NCI-H128 (cell line): ENCODE measurements at regions not wholly inside any gene's neighbourhood (a gene's known extent, or its start where the extent isn't known, plus 50 kb on each side); places are given as distances from the start of the nearest gene placed in this dataset.

Experiments used
- DNase-seq: peaks from one replicate; lab custom pipeline; 2025; ENCODE audit not compliant: unreplicated experiment; lab: John Stamatoyannopoulos, UW

DNA sequence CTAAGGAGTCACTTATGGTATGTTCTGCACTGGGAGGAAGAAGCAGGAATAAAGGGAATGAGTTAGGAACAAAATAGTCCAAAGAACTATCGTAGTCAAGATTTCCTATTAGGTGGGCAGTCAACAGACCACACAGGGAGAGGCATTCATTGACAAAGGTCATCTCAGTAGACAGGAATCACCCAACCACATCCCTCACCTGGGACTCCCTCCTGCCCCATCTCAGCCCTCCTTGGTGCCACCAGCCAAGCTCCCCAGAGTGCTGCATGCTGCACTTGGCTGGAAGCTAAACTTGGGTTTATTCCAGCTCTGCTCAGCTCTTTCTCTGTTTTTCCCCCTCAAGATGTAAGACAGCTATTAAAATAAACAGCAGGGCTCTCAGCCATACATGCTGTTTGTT lies 72.3 kb upstream of the CTNNB1 start:
- DNase-seq = no peak

DNA sequence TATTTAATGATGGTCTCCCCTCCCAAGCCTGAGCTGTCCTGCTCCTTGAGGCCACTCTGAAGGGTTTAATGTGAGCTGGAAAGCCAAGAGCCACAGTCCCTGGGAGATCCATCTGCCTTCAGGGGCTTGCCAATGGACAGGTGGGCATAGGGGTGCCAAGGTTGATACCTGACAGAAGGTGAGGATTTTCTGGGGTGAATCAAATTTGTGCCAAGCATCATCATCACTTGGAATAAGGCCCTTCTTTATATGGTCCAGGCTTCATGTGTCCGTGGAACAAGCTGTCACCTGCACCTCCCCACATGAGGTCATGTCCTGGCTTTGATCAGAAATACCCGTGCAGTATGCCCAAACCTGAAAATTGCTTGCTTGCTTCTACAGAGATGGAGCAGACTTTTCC lies 71.9 kb upstream of the CTNNB1 start:
- no peak for DNase-seq

DNA sequence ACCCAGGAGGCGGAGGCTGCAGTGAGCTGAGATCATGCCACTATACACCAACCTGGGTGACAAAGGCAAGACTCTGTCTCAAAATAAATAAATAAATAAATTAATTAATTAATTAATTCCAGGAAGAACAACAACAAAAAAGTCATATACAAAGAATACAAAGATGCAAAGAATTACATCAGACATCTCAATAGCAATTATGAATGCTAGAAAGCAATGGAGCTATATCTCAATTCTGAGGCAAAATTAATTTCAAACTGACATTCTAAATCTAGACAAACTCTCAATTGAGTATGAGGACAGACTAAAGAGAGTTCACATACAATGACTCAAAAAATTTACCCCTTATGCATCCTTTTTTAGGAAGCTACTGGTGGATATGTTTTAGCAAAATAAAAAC lies 69.6 kb upstream of the CTNNB1 start:
- no peak for DNase-seq

DNA sequence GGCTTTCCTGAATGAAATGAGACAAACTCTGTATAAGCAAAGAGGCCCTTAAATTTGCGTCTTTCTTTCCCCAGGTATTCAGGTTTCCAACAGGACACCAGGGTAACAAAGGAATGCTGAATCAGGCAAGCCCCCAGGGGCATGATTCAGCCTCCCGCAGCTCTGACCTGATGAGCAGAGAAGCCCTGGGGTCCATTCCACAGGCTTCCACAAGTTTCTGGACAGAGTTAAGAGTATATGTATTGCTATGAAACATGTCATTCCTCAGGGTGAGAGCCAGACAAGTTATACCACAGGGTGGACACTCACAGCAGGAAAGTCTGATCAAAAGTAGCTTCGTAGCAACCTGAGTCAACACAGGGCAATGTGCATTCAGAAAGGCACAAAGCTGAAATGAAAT lies 68.1 kb upstream of the CTNNB1 start:
- DNase-seq = no peak

DNA sequence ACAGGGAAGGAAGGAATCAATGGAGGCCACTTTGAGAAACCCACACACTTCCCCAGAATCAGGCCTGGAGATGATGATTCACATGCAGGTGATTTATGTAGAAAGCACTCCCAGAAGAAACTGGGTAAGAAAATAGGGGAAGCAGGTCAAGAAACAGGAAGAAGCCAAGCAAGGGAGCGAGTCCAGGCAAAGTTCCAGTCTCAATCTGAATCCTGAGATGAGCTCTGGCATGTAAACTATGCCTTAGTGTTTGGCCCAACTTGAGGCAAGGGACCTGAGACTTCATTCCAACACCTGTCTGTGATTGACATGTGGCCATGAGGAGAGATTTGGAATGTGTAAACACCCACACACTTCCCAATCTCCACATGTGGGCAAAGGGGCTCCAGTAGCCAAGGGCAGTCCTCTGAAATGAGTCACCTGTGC lies 61.6 kb upstream of the CTNNB1 start:
- no peak for DNase-seq

DNA sequence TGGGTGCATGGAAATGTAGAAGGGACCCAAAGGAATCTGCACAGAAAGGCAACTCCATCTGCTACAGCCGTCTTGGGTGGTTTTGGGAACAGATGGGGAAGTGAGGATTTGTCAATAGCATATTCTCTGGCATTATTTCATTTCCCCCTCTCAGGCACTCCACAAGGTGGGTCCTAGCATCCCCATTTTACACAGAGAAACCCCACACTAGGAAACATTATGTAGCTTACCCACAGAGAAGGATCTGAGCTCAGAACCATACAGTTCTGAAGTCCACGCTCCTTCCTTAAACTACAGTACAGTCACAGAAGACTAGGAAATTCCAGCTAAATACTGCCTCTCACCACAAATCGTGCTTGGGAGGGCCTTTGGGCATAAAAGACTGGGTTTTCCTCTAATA lies 61.2 kb upstream of the CTNNB1 start:
- DNase-seq = no peak

DNA sequence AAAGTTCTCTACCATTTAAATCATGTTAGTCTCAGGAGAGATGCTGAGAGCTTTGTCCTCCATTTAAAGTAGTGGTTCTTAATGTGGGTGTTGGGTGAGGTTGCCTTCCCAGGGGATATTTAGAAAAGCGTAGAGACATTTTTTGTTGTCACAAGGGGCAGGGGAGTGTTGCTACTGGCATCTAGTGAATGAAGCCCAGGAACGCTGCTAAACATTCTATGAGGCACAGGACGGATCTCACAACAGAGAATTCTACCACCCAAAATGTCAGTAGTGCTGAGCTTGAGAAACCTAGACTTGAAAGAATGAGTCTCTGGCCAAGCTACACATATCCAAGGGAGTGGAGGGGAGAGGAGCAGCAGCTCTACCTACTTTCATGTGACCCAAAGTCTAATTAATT lies 60.7 kb upstream of the CTNNB1 start:
- DNase-seq = no peak

DNA sequence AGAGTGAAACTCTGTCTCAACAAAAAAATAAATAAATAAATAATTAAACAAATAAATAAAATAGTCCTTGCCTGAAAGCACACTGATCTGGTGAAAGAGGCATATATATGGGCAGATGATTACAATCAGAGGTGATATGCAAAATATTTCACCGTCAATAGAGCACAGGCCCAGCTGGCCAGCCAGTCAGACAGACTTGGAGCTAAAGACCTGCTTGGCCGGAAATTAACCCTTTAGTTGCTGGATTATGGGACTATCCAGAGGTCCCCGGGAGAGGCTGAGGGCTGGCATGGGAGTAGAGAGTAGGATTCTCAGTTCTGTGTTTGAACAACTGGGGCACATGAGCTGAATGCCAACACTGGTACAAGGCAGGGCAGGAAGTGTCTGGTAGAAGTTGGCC lies 59.1 kb upstream of the CTNNB1 start:
- no peak for DNase-seq

DNA sequence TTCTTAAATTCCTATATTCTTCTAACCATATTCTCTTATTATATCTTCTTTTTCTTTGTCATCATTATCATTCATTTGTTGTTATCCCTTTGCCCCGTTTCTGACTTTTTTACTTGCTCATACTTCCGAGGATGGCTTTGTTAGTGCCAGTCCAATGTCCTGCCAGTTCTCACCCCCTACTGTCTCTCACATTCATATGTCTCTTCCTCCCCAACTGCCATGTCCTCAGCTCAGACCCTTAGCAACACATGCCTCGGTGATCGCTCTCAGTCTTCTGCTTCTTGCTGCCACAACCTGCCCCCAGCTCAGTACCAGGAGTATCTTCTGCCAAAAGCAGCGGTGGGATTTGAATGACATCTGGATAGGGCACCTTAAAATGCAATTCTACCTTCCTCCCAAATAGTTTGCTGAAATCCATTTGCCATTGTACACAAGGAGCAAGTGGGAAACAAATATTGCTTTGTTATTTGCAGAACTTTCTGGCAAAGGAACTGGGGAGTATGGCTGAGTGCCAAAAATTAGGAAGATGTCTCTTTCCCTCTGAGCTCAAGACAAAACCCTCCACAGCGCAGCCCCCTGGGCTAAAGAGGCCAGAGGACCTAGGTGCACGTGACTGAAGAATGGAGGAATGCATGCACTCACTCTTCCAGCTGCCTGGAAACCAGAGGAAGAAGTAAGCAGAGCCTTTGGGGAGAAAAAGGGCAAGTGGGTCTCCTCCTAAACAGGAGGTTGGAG lies 57.7 kb upstream of the CTNNB1 start:
- DNase-seq = no peak

DNA sequence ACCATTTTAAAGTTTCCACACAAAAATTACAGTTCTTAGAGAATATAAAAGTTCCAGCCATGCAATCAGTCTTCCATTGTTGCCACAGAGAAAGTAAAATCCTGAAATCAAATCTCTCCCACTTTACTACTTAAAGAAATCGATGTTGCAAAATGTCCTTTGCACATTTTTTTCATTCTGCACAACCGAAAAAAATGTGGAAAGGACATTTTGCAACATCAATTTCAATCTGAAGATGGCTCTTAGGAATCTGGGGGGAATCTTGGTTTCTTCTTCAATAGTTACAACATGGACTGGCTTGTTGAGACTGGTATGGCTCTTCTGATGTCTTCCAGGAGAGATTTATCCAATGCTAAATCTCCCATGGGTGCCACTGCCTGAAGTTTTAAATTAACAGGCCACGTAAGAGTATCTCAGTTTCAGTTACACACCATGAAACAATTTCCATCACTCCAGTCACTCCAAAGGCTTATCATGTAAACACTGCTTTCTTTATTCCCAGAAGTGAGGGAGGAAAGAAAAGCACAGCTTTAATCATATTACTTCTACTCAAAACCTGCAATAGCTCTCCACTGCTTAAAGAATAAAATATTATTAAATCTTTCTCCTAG lies 55.8 kb upstream of the CTNNB1 start:
- DNase-seq = no peak

DNA sequence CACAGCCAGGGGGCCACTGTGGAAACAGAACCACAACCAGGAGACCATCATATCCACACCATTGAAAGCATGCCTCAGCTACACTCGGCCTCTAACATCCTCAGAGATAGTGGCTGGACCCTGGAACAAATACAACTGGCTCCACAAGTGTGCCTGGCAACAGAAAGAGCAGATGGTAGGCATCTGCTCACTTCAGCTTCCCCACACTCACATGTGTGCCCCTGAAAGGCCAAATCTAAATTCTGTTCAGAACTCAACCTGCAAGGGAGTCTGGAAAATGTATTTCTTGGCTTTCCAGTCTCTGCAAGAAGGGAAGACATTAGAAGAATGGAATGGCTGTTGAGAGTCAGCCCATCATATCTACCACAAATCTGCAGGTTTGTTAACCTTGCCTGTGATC lies 54.7 kb upstream of the CTNNB1 start:
- no peak for DNase-seq

DNA sequence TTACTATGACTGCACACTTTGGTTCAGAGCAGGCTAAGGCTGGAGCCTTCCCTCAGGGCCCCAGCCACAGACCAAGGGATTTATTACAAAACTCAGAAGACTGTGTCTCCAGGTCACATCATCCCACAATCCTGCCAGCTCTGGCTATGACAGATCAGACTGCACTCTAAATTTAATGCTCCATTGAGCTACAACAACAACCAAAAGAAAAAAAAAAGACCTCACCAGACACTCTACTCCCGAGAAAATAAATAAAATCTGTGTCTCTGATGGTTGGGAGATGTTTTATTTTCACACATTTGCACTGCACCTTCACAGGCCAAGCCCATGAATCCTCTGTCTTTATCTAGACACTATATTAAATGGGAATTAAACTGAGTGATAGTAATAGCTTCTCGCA lies 50.8 kb upstream of the CTNNB1 start:
- no peak for DNase-seq

DNA sequence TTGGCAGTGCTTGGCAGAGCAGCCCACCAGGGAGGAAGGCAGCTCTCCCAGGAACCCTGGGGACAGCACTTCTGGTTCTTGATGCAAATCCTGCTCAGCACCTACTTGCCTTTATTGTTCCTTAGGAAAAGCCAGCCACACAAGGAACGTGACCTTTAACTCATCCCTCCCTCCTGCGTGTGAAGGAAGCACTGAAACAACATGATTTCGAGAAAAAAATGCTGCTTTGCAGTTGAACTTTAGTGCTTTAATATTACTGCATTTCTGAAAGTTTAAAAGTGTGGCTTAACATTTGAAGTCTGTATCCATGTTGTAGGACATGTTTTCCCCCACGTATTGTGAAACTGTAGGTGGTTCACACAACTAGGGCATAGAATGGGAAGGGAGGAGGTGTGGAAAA lies 50.4 kb upstream of the CTNNB1 start:
- DNase-seq = no peak
